IMR-90 (cell line): ENCODE measurements at regions not wholly inside any gene's neighbourhood (a gene's known extent, or its start where the extent isn't known, plus 50 kb on each side); places are given as distances from the start of the nearest gene placed in this dataset.

Source experiments
- ATAC-seq: fragments of 200-7000 bp; cut with Tn5 transposase; 2 replicates; pipeline ENCODE4 v1.9.1; 2020; ENCODE audit warnings: low read depth, mild to moderate bottlenecking, moderate library complexity
- BruUV-seq: library from RNA; stranded (reverse); fragments of 400-500 nt; replicated peaks from 2 replicates; lab custom pipeline; 2021; lab: Mats Ljungman, UMichigan
- CTCF ChIA-PET: fragments of 300-600 bp; formaldehyde crosslinking; extraction: SDS; loops from one replicate; lab custom pipeline; 2021; ENCODE audit warnings: antibody characterized with exemption; lab: Yijun Ruan, JAX
- POLR2A ChIA-PET: fragments of 300-600 bp; sonication (Branson Sonifier 250); formaldehyde crosslinking; loops from one replicate; lab custom pipeline; 2022; ENCODE audit warnings: antibody characterized with exemption; ENCODE audit not compliant: unreplicated experiment; lab: Charles Lee
- DNase-seq: peaks from one replicate; pipeline ENCODE4 v3.0.0; 2013
- H2AFZ ChIP-seq: replicated peaks from 2 replicates; pipeline ENCODE3; 2013; ENCODE audit warnings: low read length, mild to moderate bottlenecking; ENCODE audit not compliant: poor library complexity
- H2AK5ac ChIP-seq: 2 replicates; pipeline ENCODE4 v1.6.1; 2013; ENCODE audit warnings: low read depth, low read length, inconsistent platforms
- H2AK9ac ChIP-seq: replicated peaks from 2 replicates; pipeline ENCODE3; 2013; ENCODE audit warnings: mild to moderate bottlenecking, low read depth, low read length, moderate library complexity; ENCODE audit not compliant: poor library complexity
- H2BK120ac ChIP-seq: 2 replicates; pipeline ENCODE4 v1.6.1; 2013; ENCODE audit warnings: low read depth, low read length, inconsistent platforms
- H2BK15ac ChIP-seq: 3 replicates; pipeline ENCODE4 v1.6.1; 2013; ENCODE audit warnings: low read depth, low read length, inconsistent platforms
- H2BK20ac ChIP-seq: 2 replicates; pipeline ENCODE4 v1.6.1; 2013; ENCODE audit warnings: low read depth, mild to moderate bottlenecking, inconsistent platforms, low read length, moderate library complexity
- H2BK5ac ChIP-seq: 2 replicates; pipeline ENCODE4 v1.6.1; 2013; ENCODE audit warnings: mild to moderate bottlenecking, low read depth, low read length, inconsistent platforms; ENCODE audit not compliant: poor library complexity, severe bottlenecking
- H3K14ac ChIP-seq: replicated peaks from 2 replicates; pipeline ENCODE4 v1.6.1; 2013; ENCODE audit warnings: low read depth, low read length, inconsistent platforms
- H3K18ac ChIP-seq: 2 replicates; pipeline ENCODE4 v1.6.1; 2013; ENCODE audit warnings: low read depth, low read length, control low read depth
- H3K23ac ChIP-seq: 2 replicates; pipeline ENCODE4 v1.6.1; 2013; ENCODE audit warnings: low read depth, low read length, inconsistent platforms
- H3K27ac ChIP-seq: 2 replicates; pipeline ENCODE4 v1.5.1; 2013; ENCODE audit warnings: mild to moderate bottlenecking, control low read depth, low read length; ENCODE audit not compliant: insufficient read depth
- H3K27me3 ChIP-seq: 2 replicates; pipeline ENCODE4 v1.6.1; 2013; ENCODE audit warnings: low read length; ENCODE audit not compliant: control insufficient read depth, insufficient read depth
- H3K36me3 ChIP-seq: 2 replicates; pipeline ENCODE4 v1.6.1; 2013; ENCODE audit warnings: low read length, mixed read lengths; ENCODE audit not compliant: control insufficient read depth, insufficient read depth
- H3K4ac ChIP-seq: 2 replicates; pipeline ENCODE4 v1.6.1; 2013; ENCODE audit warnings: low read depth, low read length, inconsistent platforms
- H3K4me1 ChIP-seq: 2 replicates; pipeline ENCODE4 v1.6.1; 2013; ENCODE audit warnings: low read length, mixed read lengths; ENCODE audit not compliant: control insufficient read depth, insufficient read depth
- H3K4me2 ChIP-seq: 2 replicates; pipeline ENCODE4 v1.6.1; 2013; ENCODE audit warnings: low read depth, mild to moderate bottlenecking, control low read depth, low read length, moderate library complexity
- H3K4me3 ChIP-seq: 2 replicates; pipeline ENCODE4 v1.5.1; 2013; ENCODE audit warnings: low read depth, mild to moderate bottlenecking, control low read depth, low read length, moderate library complexity; ENCODE audit not compliant: insufficient read depth
- H3K56ac ChIP-seq: 2 replicates; pipeline ENCODE4 v1.6.1; 2013; ENCODE audit warnings: low read length, inconsistent platforms; ENCODE audit not compliant: insufficient read depth; ENCODE audit errors: extremely low read depth
- H3K79me1 ChIP-seq, 2 experiments: 2 replicates each; pipeline ENCODE4 v1.6.1; 2013; ENCODE audit warnings: low read length in 2 of 2, inconsistent platforms in 1 of 2, low read depth in 1 of 2
- H3K9ac ChIP-seq: 2 replicates; pipeline ENCODE4 v1.6.1; 2013; ENCODE audit warnings: low read depth, low read length, control low read depth
- H3K9me1 ChIP-seq: 2 replicates; pipeline ENCODE4 v1.6.1; 2013; ENCODE audit warnings: low read length, inconsistent platforms; ENCODE audit not compliant: insufficient read depth
- H3K9me3 ChIP-seq: 2 replicates; pipeline ENCODE4 v1.6.1; 2013; ENCODE audit warnings: low read length; ENCODE audit not compliant: control insufficient read depth, insufficient read depth
- H4K20me1 ChIP-seq: 2 replicates; pipeline ENCODE4 v1.6.1; 2013; ENCODE audit warnings: low read length, inconsistent platforms; ENCODE audit not compliant: insufficient read depth
- H4K5ac ChIP-seq: 2 replicates; pipeline ENCODE4 v1.6.1; 2013; ENCODE audit warnings: mild to moderate bottlenecking, low read depth, low read length, control low read depth
- H4K8ac ChIP-seq, 2 experiments: 2 replicates each; pipeline ENCODE4 v1.6.1; 2013; ENCODE audit warnings: low read depth in 2 of 2, low read length in 2 of 2, control low read depth in 1 of 2, inconsistent platforms in 1 of 2
- H4K91ac ChIP-seq: 2 replicates; pipeline ENCODE4 v1.6.1; 2013; ENCODE audit warnings: low read depth, low read length, inconsistent platforms; ENCODE audit not compliant: insufficient read depth
- BHLHE40 ChIP-seq: fragments of 150-350 bp; IDR thresholded peaks from 2 replicates; pipeline ENCODE4 v1.6.1; 2016; ENCODE audit warnings: mild to moderate bottlenecking, low read depth, low read length
- CEBPB ChIP-seq: IDR thresholded peaks from 2 replicates; pipeline ENCODE4 v1.6.1; 2012; ENCODE audit warnings: low read depth, low read length, improper control_type of control experiment
- CHD1 ChIP-seq: IDR thresholded peaks from 2 replicates; pipeline ENCODE4 v1.6.1; 2012; ENCODE audit warnings: low read depth, low read length, improper control_type of control experiment
- FOS ChIP-seq: fragments of 150-350 bp; IDR thresholded peaks from 2 replicates; pipeline ENCODE4 v1.6.1; 2016; ENCODE audit warnings: low read depth, low read length
- MAFK ChIP-seq: IDR thresholded peaks from 2 replicates; pipeline ENCODE4 v1.6.1; 2012; ENCODE audit warnings: low read depth, low read length, improper control_type of control experiment
- MAZ ChIP-seq: IDR thresholded peaks from 2 replicates; pipeline ENCODE4 v1.6.1; 2012; ENCODE audit warnings: low read depth, mild to moderate bottlenecking, low read length, improper control_type of control experiment, moderate library complexity, borderline replicate concordance
- MXI1 ChIP-seq: IDR thresholded peaks from 2 replicates; pipeline ENCODE4 v1.6.1; 2012; ENCODE audit warnings: low read depth, mild to moderate bottlenecking, low read length, moderate library complexity, borderline replicate concordance
- POLR2A ChIP-seq: IDR thresholded peaks from 2 replicates; pipeline ENCODE4 v1.6.1; 2012; ENCODE audit warnings: mild to moderate bottlenecking, low read depth, low read length
- RAD21 ChIP-seq: IDR thresholded peaks from 2 replicates; pipeline ENCODE4 v1.6.1; 2012; ENCODE audit warnings: low read length, improper control_type of control experiment
- RCOR1 ChIP-seq: IDR thresholded peaks from 2 replicates; pipeline ENCODE4 v1.6.1; 2012; ENCODE audit warnings: mild to moderate bottlenecking, low read length, improper control_type of control experiment; ENCODE audit not compliant: insufficient replicate concordance
- RFX5 ChIP-seq: IDR thresholded peaks from 2 replicates; pipeline ENCODE4 v1.8.0; 2012; ENCODE audit warnings: low read depth, mild to moderate bottlenecking, low read length, moderate library complexity
- SMC3 ChIP-seq: fragments of 150-350 bp; IDR thresholded peaks from 2 replicates; pipeline ENCODE4 v1.6.1; 2016; ENCODE audit warnings: low read depth, mild to moderate bottlenecking, antibody characterized with exemption, low read length, moderate library complexity
- WGBS, 2 experiments: methylation state at CpG; one replicate each; pipeline versions ENCODE4 v1.1.5 to v1.1.7; 2013; ENCODE audit warnings: missing lambda C conversion rate in 2 of 2; ENCODE audit not compliant: insufficient read length in 1 of 2; ENCODE audit errors: extremely low coverage in 2 of 2; 5-methylcytosine and 5-hydroxymethylcytosine counted together
- dilution Hi-C: fragments of 300-500 bp; cut with HindIII; formaldehyde crosslinking; loops from one replicate; pipeline ENCODE4 v1.14.3; 2018; ENCODE audit warnings: low sequenced_read_pairs; ENCODE audit not compliant: unreplicated experiment
- in situ Hi-C: fragments of 300-500 bp; cut with MboI; formaldehyde crosslinking; loops from 3 replicates; pipeline ENCODE4 v1.14.3; 2019; ENCODE audit warnings: low sequenced_read_pairs, inconsistent platforms, mixed read lengths
- intact Hi-C: fragments of 100-400 bp; cut with micrococcal nuclease; formaldehyde crosslinking; loops from 2 replicates; pipeline ENCODE4 v1.10.0; 2022
- TF ChIP-seq, protein P1 (sequence below): conservative IDR thresholded peaks from 2 replicates; pipeline ENCODE4 v1.5.1; 2012; ENCODE audit warnings: mild to moderate bottlenecking, low read depth, low read length, improper control_type of control experiment
- TF ChIP-seq, protein P2 (sequence below): fragments of 150-350 bp; IDR thresholded peaks from 2 replicates; pipeline ENCODE4 v1.6.1; 2016; ENCODE audit warnings: low read depth, mild to moderate bottlenecking, low read length, moderate library complexity, borderline replicate concordance
- TF ChIP-seq, protein P3 (sequence below): fragments of 150-350 bp; IDR thresholded peaks from 2 replicates; pipeline ENCODE4 v1.6.1; 2017; ENCODE audit warnings: mild to moderate bottlenecking, antibody characterized with exemption, low read length, low read depth

DNA sequence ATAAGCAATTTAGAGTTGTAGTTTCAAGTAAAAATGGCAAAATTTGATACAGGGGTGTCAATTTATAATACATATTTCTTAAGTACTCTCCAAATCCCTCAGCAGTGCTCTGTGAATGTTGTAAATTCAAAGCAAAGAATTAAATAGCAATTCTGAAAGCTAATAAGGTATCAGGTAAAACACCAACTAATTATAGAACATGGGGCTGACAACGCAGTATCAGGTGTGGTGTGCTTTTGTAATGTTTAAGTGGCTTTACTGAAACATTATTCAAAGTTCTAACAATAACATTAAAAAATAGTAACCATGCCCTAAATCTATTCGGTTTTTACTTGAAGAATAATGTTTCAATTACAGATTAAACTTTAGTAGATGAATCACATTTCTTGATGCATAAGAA is 1271.2 kb upstream of the ADGRL2 start:
- Histone ChIP-seq H3K4me1 (no peaks in the 10 kb centered on the region; the same call in 1 of the 2 replicates), H2AK5ac (no peak overlapping the region), H4K5ac (no peak overlapping the region), H3K36me3 (no peaks in the 10 kb centered on the region), H2AFZ (no peak overlapping the region), H3K9me1 (no peaks in the 10 kb centered on the region), H3K9me3 (no peaks in the 10 kb centered on the region), H3K14ac (no peak overlapping the region), H3K4me3 (no peak overlapping the region), H3K23ac (no peak overlapping the region), H4K8ac (no peak overlapping the region), H3K9ac (no peak overlapping the region), H3K56ac (no peak overlapping the region), H3K27me3 (no peaks in the 10 kb centered on the region), H2BK15ac (no peak overlapping the region), H2BK120ac (no peak overlapping the region), H3K18ac (no peak overlapping the region), H2BK20ac (no peak overlapping the region), H4K20me1 (no peaks in the 10 kb centered on the region), H3K4me2 (no peak overlapping the region), H3K79me1 (no peaks in the 10 kb centered on the region), H3K27ac (no peak overlapping the region), H2BK5ac (no peak overlapping the region), H4K91ac (no peak overlapping the region), H2AK9ac (no peak overlapping the region), H3K4ac (no peak overlapping the region)
- in situ Hi-C loops (no loop called here), dilution Hi-C loops (no loop called here), intact Hi-C loops (no loop called here)
- ATAC-seq (no peak), DNase-seq (no peak)
- no CpG with 5 or more reads among the region's 2 CpGs for WGBS, 2 experiments
- TF ChIP-seq RFX5 (no peak), CHD1 (no peak), RAD21 (no peak), SMC3 (no peak), MXI1 (no peak), CEBPB (no peak), MAZ (no peak), FOS (no peak), POLR2A (no peak), BHLHE40 (no peak), RCOR1 (no peak), MAFK (no peak)
- TF ChIP-seq, protein P1, sequence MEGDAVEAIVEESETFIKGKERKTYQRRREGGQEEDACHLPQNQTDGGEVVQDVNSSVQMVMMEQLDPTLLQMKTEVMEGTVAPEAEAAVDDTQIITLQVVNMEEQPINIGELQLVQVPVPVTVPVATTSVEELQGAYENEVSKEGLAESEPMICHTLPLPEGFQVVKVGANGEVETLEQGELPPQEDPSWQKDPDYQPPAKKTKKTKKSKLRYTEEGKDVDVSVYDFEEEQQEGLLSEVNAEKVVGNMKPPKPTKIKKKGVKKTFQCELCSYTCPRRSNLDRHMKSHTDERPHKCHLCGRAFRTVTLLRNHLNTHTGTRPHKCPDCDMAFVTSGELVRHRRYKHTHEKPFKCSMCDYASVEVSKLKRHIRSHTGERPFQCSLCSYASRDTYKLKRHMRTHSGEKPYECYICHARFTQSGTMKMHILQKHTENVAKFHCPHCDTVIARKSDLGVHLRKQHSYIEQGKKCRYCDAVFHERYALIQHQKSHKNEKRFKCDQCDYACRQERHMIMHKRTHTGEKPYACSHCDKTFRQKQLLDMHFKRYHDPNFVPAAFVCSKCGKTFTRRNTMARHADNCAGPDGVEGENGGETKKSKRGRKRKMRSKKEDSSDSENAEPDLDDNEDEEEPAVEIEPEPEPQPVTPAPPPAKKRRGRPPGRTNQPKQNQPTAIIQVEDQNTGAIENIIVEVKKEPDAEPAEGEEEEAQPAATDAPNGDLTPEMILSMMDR = no peak
- TF ChIP-seq, protein P2, sequence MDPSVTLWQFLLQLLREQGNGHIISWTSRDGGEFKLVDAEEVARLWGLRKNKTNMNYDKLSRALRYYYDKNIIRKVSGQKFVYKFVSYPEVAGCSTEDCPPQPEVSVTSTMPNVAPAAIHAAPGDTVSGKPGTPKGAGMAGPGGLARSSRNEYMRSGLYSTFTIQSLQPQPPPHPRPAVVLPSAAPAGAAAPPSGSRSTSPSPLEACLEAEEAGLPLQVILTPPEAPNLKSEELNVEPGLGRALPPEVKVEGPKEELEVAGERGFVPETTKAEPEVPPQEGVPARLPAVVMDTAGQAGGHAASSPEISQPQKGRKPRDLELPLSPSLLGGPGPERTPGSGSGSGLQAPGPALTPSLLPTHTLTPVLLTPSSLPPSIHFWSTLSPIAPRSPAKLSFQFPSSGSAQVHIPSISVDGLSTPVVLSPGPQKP = no peak
- TF ChIP-seq, protein P3, sequence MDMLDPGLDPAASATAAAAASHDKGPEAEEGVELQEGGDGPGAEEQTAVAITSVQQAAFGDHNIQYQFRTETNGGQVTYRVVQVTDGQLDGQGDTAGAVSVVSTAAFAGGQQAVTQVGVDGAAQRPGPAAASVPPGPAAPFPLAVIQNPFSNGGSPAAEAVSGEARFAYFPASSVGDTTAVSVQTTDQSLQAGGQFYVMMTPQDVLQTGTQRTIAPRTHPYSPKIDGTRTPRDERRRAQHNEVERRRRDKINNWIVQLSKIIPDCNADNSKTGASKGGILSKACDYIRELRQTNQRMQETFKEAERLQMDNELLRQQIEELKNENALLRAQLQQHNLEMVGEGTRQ = no peak
- no TSS peak for BruUV-seq
- ChIA-PET POLR2A (no interaction called here), CTCF (no interaction called here)
